ENCODE measurements at regions not wholly inside any gene's neighbourhood (a gene's known extent, or its start where the extent isn't known, plus 50 kb on each side); places are given as distances from the start of the nearest gene placed in this dataset.

- DNase-seq, result no peak
Observed at GRCh38 chr2:18423636-18424035, 136.8 kb downstream of the RDH14 start.

- no peak for DNase-seq
Observed at GRCh38 chr2:18422432-18423165, 137.9 kb downstream of the RDH14 start.

DNA sequence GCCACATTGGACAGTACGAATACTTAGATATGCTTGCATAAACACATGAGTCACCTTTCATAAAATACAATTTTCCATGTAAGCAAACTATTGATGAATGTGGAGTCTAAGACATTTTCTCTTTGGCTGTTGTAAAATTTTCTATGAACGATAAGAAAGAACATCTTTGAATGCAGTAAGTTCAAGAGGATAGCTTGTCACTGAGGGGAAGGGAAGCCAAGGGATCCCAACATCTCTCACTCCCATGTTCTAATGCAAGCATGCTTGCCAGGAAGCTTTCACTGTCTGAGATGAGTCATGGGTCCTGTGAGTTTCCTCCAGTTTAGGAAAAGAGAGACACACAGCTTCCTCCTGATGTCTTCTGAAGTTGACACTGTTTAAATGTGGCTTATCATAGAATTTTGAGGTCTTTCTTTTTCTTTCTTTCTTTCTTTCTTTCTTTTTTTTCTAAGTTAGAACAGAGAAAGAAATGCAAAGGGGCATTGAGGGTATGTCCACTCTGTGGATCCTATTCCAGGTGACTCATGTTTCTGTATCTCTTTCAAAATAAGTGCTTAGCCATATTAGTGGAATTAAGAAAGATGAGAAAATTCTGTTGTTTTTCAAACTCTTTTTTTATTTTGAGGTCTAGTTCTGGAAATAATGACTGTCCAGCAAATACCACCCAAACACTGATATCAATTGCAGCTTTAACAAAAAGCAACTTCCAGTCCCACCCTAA is 146.6 kb downstream of the RDH14 start:
- DNase-seq, result no peak

- no peak for DNase-seq
Observed at GRCh38 chr2:18412980-18413675, 147.3 kb downstream of the RDH14 start.

GRCh38 chr2:18411626-18412025 is 148.8 kb downstream of the RDH14 start:
- no peak for DNase-seq

DNA sequence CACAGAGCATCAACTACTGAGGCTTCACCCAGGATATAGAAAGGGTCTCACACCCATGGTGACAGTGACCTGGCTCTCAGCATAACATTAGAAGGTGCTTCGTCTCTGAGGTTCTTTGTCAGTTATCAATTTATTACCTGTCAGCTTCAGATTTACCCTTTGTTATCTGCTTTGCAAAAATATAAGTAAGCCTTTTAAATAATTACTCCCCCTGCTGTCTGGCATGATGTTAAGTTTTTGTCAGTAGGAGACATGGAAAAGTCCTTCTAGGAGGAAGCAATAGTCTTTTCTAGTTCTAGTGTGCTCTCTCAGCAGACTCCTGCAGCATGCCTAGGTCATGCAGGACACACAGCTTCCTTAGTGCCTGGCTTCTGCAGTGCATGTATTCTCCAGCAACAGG is 149.9 kb downstream of the RDH14 start:
- DNase-seq, result no peak

DNA sequence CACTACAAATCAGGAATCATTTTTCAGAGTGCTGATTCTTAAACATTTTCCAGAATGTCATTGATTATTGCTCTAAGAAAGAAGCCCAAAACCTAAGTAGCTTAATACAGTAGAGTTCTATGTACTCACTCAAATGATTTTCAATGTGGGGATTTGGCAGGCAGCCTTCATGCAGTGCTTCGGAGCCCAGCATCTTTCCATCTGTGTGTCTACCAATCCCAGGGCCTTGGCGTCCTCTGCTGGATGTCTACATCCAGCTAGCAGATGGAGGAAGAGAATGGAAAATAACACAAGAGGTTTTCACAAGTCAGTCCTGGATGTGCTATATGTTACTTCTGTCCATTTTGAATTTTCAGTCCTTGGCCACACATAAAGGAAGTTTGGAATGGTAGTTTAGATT is 151.8 kb downstream of the RDH14 start:
- DNase-seq, result no peak

DNA sequence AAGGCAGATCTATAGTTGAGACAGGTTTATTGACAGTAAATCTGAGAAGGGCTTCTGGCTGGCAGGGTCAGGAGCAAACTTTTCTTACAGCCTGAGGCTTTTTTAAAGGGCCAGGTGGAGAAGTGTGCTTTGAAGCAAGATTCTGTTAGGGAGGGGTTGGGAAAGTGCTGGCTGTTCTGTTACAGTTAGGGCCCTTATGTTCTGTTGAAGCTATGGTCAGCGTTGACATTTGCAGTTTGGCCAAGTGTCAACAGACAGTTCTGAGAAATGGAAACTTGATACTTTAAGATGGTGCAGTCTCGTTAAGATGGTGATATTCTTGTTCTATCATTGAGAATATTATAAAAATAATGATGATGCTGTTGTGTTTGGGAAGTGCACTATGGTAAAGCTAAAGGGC is 154.2 kb downstream of the RDH14 start:
- no peak for DNase-seq

GRCh38 chr2:18404708-18405107 is 155.7 kb downstream of the RDH14 start:
- no peak for DNase-seq

DNA sequence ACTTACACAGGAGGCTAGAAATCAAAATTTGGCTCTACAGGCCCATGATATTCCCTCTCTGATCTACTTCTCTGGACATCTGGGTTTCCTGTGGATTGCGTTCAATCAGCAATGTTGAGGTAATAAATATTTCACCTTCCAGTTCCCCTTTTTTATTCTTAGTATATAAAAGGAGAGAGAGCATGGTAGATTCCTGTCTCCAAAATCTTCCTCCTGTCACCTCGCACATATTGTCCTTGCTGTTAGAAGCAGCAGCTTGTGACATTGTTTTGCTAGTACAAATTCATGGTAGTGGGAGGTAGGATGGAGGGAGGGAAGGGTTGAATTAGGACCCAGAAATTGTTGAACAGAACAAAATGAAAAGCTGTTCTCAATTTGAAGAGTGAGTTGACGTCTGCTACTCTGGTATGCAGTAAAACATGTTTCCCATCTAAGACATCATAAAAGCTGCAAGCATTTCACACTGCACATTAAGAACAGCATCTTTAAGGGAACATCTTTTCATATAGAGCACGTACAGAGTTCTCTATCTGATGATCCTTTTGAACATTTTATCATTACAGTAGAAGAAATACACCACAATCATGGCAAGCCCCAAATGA is 156.4 kb downstream of the RDH14 start:
- DNase-seq, result no peak

DNA sequence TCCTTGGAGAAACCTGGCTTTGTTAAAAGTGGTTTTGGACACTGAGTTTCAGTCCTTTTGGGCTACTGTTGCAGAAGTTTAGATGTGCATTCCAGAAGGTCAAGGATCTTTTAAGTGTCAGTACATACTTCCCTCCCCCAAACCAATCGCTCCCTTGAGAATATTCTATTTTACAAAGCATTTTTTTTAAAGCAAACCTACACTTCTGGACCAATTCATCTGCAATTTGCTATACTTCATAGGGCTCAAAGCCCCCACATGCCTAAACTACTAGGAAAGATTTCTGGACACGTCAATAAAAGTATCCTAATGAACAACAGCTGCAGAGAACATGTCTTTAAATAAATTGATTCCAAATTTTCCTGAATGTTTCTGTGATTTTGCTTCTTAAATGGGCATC is 157.6 kb downstream of the RDH14 start:
- no peak for DNase-seq

DNA sequence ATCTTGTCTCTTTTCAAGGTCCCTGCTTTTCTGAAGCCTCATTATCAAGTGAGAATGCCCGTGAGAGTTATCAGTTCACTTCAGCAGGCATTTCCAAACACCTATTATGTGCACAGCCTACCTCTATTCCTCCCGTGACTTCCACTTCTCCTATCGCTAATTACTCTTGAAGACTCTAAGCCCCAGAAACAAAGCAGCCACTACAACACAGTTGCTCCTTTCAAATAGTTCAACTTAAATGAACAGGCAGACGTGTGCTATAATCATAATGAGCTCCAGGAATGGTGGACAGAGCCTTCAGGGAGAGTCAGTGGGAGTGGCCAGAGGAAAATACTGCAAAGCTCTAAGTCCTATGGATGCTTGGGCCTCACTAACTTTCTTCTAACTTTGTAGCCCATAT is 159.0 kb downstream of the RDH14 start:
- DNase-seq, result no peak

DNA sequence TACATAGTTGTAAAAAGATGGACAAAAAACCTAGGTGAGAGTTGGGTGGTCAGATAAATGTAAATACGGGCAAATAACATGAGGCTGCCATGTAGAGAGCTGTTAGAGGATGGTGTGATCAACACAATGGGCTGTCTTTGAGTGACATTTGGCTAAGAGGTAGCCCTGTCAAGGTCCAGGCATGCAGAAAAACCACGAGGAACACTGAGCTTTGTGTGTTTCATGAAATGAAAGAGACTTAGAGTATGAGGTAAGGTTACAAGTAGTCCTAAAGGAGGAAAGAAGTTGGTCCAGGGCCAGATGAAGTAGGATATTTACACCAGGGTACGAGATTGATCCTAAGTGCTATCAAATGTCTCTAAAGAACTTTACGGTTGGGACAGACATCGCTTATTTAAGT is 160.9 kb downstream of the RDH14 start:
- no peak for DNase-seq

DNA sequence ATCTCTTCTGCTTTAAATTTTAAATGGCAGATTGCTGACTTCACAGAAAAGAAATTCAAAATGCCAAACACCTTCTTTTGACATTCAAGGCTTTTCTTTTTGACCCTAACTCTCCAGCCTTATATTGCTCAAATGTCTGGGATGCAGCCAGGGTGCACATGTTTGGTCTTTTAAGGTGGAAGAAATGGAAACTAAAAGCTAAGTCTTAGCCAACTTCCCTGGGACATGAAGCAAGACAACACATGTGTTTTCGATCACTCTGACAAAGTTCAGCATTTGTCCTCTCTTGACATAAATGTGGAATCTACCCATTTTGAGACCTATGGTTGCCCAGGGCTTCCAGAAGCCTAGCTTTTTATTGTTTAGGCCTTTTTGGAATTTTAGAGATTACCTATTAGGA is 161.6 kb downstream of the RDH14 start:
- no peak for DNase-seq

- DNase-seq, result no peak
Observed at GRCh38 chr2:18396329-18397010, 164.0 kb downstream of the RDH14 start.

- no peak for DNase-seq
Observed at GRCh38 chr2:18395555-18395954, 164.9 kb downstream of the RDH14 start.

- DNase-seq, result peak; percentile 60 to 63
Observed at GRCh38 chr2:18387441-18388206, 172.8 kb downstream of the RDH14 start.

GRCh38 chr2:18384242-18384641 is 176.2 kb downstream of the RDH14 start:
- DNase-seq, result no peak

- DNase-seq, result no peak
Observed at GRCh38 chr2:18381386-18381785, 179.1 kb downstream of the RDH14 start.

DNA sequence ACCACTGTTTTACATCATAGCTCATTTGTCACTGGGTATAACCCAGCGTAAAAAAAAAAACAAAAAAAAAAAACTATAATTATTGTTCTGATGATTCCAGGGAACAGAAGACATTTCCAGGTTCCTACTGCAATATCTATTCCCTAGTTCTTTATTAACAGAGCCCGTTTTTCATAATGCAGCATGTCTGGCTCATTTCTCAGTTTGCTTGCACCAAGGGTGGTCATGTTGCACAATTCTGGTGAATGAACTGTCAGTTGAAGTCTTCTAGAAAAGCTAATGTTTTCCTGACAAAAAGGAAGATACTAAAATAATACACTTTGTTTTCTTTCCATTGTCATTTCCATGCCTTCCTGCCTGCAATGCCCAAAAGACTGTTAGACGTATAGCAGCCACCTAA is 180.1 kb downstream of the RDH14 start:
- DNase-seq, result no peak

GRCh38 chr2:18379870-18380269 is 180.6 kb downstream of the RDH14 start:
- no peak for DNase-seq

GRCh38 chr2:18378020-18378653 is 182.3 kb downstream of the RDH14 start:
- DNase-seq, result peak in 1 of 2 donors; percentile 10
